Astrocyte of the spinal cord (primary cell): ENCODE measurements at regions not wholly inside any gene's neighbourhood (a gene's known extent, or its start where the extent isn't known, plus 50 kb on each side); places are given as distances from the start of the nearest gene placed in this dataset.
"Not testable (repeated sequence)": the region's sequence is repeated elsewhere in the genome, so short reads cannot be mapped to it uniquely, and the experiment has no call there.

Experiments
- DNase-seq: peaks from one replicate; pipeline ENCODE4 v3.0.0; 2011; ENCODE audit warnings: low read depth, low spot score
- H3K4me3 ChIP-seq: 2 replicates; pipeline ENCODE4 v1.5.1; 2011; ENCODE audit warnings: low read depth, mild to moderate bottlenecking, low read length, moderate library complexity
- in situ Hi-C: cut with HindIII; loops from 2 replicates; pipeline ENCODE4 v1.10.0; 2017; ENCODE audit warnings: low sequenced_read_pairs
- TF ChIP-seq, protein P1 (sequence below): IDR thresholded peaks from 2 replicates; pipeline ENCODE4 v1.5.1; 2012; ENCODE audit warnings: low read depth, mild to moderate bottlenecking, low read length, inconsistent platforms

DNA sequence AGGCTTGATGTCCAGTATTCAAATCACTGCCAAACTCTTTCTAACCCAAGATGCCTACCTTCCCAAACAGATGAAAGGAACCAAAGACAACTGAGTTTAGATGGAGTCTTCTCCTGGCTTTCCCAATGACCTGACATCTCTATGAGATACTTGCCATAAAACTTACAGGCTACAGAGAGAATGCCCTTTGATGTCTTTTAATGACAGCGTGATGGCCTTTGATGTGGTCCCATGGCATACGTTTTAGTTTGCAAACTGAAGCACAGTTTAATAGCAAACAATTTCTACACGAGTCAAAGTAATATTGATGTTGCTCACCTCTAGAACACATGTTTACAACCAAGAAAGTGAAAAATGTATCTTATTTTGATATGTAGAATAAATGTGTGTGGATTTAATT, 73.2 kb downstream of the ZIC4 start:
- in situ Hi-C loops, result no loop called here
- TF ChIP-seq, protein P1, sequence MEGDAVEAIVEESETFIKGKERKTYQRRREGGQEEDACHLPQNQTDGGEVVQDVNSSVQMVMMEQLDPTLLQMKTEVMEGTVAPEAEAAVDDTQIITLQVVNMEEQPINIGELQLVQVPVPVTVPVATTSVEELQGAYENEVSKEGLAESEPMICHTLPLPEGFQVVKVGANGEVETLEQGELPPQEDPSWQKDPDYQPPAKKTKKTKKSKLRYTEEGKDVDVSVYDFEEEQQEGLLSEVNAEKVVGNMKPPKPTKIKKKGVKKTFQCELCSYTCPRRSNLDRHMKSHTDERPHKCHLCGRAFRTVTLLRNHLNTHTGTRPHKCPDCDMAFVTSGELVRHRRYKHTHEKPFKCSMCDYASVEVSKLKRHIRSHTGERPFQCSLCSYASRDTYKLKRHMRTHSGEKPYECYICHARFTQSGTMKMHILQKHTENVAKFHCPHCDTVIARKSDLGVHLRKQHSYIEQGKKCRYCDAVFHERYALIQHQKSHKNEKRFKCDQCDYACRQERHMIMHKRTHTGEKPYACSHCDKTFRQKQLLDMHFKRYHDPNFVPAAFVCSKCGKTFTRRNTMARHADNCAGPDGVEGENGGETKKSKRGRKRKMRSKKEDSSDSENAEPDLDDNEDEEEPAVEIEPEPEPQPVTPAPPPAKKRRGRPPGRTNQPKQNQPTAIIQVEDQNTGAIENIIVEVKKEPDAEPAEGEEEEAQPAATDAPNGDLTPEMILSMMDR, result no peak
- no peak overlapping the region for H3K4me3 ChIP-seq
- DNase-seq, result no peak

DNA sequence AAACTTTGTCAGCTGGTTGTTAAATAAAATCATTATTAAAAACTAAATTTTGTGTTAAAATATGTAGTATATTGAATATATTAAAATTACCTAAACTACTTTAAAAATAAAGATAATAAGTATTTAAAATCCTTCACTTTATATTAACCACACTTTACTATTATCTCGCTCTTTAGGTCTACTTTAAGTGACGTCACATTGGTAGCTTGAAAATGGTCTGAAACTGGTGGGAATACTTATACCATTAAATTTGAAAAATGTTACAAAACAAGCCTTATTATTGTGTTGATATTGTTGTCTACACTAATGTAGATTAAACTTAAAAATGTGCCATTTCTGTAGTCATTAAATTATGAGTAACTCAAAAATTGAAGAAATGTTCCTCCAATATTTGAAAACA, 77.6 kb downstream of the ZIC4 start:
- in situ Hi-C loops, result no loop called here
- no peak overlapping the region for H3K4me3 ChIP-seq
- TF ChIP-seq, protein P1, result no peak
- no peak for DNase-seq

- no peak overlapping the region for H3K4me3 ChIP-seq
- TF ChIP-seq, protein P1, result no peak
- DNase-seq, result no peak
- in situ Hi-C loops, result no loop called here
Observed at GRCh38 chr3:147324356-147324755, 82.0 kb downstream of the ZIC4 start.

- no peak for DNase-seq
- H3K4me3 ChIP-seq, result no peak overlapping the region
- TF ChIP-seq, protein P1, result no peak
- in situ Hi-C loops, result no loop called here
Observed at GRCh38 chr3:147318900-147319299, 87.4 kb downstream of the ZIC4 start.

- DNase-seq, in situ Hi-C loops, H3K4me3 ChIP-seq: not testable (repeated sequence)
Observed at GRCh38 chr3:147317080-147317479, 89.3 kb downstream of the ZIC4 start.

DNA sequence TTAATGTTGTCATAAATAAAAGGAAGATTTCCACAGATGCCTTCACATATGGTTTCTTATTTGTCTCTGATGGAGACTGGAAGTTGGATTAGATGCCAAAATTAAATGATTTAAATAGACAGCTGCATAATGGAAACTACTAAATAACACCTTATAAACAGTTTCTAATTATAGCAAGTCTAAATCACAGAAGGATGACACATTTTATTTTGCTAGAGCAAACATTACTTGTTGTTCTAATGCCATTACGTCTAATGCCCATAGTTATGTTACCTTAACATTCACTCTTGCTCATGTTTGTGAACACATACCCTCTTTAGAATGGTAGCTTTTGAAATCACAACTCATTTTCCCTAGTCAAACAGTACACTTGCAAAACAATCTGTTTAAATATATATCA, 92.8 kb downstream of the ZIC4 start:
- DNase-seq, result no peak
- H3K4me3 ChIP-seq, result no peak overlapping the region
- in situ Hi-C loops, result no loop called here
- TF ChIP-seq, protein P1, result no peak

GRCh38 chr3:147312786-147313280, 93.5 kb downstream of the ZIC4 start:
- H3K4me3 ChIP-seq, result no peak overlapping the region
- in situ Hi-C loops, result no loop called here
- TF ChIP-seq, protein P1, result no peak
- DNase-seq, result no peak
